NCI-H526 (cell line): ENCODE measurements at regions not wholly inside any gene's neighbourhood (a gene's known extent, or its start where the extent isn't known, plus 50 kb on each side); places are given as distances from the start of the nearest gene placed in this dataset.

Source experiments
- DNase-seq, 2 experiments: peaks; one replicate each; lab custom pipeline; 2025; lab: John Stamatoyannopoulos, UW

DNA sequence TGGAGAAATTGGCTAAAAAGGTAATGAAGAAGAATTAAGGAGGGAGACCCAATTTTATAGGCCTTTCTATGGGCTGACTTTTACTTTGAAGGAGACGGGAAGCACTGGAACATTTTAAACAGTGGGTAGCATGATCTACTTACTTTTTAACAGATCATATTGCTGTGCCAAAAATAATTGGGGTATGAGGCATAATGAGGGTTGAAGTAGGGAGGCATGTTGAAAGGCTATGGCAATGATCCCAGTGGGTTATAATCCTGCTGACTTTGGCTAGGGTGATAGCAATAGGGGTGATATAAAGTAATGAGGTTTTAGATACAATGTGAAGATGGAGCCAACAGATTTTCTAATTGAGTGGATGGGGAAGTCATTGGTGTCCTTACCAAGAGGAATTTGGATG is 73.2 kb downstream of the GPR37 start:
- DNase-seq = no peak

DNA sequence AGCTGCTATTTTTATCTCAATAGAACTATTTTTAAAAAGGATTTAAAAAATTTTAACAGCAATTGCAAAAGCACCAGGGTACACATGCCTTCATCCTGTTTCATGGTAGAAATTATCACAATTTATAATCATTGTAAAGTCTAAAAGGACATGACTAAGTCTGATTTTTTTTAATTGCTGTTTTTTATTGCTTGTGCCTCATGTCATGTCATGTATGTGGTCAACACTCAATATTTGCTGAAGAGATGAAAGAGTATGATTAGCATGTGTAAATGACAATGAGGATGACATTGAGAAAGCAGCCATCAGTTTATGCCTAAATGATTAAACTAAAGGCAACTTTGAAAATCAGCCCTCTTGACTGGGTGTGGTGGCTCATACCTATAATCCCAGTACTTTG is 74.8 kb downstream of the GPR37 start:
- DNase-seq = no peak

DNA sequence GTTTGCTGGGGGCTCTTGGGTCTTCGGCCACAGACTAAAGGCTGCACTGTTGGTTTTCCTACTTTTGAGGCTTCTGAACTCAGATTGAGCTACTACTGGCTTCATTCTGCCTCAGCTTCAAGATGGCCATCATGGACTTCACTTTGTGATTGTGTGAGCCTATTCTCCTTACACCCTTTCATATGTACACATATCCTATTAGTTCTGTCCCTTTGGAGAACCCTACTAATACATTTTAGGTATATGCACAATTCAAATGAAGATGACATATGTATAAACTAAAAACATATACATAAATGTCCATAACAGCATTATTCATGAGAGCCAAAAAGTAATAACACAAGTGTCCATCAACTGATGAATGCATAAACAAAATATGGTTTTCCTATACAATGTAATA is 75.7 kb downstream of the GPR37 start:
- no peak for DNase-seq

DNA sequence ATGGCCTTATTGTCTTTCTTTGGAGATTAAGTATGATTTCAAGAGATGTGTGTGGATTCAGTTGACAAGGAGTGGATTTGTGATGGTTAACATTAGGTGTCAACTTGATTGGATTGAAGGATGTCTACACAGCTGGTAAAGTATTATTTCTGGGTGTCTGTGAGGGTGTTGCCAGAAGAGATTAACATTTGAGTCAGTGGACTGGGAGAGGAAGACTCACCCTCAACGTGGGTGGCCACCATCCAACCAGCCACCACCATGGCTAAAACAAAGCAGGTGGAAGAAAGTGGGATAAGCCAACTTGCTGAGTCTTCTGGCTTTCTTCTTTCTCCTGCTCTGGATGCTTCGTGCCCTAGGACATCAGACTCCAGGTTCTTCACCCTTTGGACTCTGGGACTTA is 76.1 kb downstream of the GPR37 start:
- DNase-seq = no peak

DNA sequence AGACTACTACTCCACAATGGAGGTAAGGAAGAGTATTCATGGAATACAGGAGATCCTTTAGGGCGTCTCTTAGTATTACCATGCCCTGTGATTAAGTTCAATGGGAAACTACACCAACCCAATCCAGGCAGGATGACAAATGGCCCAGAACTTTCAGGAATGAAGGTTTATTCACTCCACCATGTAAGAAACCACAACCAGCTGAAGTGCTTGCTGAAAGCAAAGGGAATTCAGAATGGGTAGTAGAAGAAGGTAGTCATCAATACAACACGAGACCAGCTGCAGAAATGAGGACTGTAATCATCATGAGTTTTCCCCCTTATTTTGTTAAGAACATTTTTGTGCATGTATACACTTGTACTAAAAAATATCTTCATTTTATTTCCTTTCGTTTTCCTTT is 76.6 kb downstream of the GPR37 start:
- no peak for DNase-seq

DNA sequence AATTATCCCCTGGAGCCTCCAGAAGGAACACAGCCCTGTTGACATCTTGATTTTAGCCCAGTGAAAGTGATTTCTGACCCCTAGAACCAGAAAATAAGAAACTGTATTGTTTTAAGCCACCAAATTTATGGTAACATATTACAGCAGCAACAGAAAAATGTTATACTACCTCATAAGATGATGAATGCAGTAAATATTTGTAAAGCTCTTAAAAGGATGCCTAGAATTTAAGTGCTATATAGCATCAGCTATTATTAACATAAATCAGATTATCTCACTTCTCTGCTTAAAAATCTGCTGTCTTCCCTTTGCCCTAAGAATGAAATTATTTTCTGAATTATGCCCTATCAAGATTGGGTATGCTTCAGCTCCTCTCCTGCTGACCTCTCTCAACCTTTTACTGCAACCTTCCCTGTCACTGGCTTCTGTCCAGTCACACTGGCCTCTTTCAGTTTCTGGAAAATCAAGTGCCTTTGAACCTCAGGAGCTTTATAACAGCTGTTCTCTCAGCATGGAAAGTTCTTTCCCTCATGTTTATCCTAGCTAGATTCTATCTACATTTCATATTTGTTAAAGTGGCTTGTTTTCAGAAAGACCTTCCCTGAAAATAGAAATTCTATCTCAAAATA is 78.9 kb downstream of the GPR37 start:
- DNase-seq = no peak

DNA sequence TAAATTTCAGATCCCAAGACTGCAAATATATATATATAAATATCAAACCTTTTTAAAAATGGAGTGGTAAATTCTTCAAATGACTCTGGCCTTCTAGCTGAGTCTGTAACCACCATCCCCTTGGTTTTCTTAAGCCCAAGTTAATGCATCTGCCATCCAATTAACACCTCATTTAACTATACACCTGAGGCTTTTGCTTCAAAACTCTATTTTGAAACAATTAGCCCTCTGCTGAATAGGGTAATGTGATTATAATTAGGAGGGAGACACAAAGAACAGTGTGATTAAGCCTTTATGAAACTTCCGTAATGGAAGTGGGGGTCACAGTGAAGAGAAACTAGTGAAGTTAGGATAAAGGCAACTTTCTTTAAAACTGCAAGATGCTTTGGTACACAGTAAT is 83.6 kb downstream of the GPR37 start:
- DNase-seq = no peak

DNA sequence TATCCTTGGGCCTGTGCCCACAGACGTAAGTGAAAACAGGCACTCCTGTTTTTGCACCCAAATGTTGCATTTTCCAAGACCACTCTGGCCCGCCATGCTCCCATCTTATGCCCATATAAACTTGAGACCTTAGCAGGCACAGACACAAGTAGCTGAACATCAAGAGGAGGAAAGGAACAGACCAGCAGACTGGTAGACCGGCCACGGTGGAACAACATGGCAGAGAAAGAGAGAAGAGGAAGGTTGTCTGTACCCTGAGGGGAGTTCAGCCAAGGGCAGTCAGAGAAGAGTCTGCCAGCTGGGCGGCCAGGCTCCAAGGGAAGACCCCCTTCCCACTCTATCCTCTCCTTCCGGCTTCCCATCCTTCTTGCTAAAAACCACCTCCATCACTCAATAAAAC is 85.3 kb downstream of the GPR37 start:
- no peak for DNase-seq

DNA sequence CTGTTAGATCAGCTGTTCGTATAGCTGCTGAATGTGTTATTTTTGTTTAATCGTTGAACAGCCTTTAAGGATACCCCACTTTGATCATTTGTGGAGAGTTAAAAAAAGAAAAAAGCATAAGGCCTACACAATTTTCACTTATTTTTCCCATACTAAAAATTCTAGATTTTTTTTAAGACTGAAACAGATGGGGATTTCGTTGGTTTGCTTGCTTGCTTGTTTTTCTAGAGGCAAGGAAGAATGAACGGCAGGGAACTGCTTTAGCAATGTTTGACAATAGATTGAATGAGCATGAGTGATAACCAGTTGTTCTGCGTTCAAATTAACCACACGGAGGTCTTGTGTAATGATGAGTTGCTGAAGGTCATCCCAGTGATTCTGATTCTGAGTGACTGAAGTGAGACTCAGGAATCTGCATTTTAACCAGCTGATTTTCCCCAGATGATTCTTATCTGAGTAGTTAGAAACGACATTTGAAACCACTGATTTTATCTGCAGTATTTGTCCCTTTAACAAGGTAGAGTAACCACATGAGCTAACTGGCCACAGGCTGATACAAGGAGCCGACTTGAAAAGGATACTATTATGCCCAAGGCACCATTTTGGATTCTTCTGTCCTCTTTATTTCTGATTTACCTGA is 85.9 kb downstream of the GPR37 start:
- DNase-seq = no peak

DNA sequence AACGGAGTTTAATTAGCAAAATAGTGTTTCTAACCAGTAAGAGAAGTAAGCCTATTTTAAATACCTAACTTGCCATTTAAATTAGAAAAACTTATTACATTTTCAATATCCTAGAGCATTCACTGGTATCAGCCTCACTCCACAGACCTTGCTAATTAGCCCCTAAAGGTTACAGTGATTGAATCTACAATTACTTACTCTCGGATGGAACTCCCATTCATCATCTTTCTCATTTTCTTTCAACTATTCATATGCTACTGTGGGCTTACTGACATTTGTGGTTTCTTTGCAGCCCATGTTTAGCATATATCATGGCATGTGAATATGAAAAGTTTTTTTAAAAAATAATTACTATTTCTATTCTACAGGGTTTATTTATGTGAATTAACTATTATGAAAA is 86.4 kb downstream of the GPR37 start:
- no peak for DNase-seq

DNA sequence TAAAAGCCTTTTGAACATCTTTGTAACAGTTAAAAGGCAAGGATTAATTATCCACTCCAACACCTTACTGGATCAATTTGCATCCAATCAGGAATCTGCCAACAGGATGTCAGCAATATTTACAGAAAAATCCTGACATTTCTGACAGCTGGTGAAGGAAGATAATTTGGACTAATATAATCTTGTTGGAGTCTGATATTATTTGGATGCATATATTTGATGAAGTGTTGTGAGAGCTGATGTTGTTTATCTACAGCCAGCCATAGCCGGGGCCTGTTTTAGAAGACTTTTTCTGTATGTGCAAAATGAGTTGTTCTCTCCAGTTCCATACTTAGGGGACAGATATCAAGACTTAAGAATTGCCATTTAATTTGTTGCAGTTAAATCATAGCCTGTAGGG is 91.1 kb downstream of the GPR37 start:
- no peak for DNase-seq

DNA sequence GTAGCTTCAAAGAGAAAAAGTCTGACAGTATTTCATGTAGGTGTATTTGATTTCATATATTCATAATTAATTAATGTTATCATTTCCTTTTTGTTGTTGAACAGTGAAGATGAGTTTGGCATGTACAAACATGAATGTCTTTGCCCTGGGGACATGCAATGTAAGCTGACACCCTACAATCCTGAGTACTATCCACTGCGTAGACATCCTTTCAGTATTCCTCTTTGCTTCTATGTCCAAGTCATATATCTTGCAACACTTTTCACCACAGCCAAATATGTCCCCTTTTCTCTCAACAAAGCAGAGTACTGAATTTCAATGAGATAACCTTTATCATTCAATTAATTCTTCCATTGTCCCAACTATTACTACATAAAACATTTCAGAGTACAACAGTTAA is 93.6 kb downstream of the GPR37 start:
- peak; percentile 51 to 53 for DNase-seq

DNA sequence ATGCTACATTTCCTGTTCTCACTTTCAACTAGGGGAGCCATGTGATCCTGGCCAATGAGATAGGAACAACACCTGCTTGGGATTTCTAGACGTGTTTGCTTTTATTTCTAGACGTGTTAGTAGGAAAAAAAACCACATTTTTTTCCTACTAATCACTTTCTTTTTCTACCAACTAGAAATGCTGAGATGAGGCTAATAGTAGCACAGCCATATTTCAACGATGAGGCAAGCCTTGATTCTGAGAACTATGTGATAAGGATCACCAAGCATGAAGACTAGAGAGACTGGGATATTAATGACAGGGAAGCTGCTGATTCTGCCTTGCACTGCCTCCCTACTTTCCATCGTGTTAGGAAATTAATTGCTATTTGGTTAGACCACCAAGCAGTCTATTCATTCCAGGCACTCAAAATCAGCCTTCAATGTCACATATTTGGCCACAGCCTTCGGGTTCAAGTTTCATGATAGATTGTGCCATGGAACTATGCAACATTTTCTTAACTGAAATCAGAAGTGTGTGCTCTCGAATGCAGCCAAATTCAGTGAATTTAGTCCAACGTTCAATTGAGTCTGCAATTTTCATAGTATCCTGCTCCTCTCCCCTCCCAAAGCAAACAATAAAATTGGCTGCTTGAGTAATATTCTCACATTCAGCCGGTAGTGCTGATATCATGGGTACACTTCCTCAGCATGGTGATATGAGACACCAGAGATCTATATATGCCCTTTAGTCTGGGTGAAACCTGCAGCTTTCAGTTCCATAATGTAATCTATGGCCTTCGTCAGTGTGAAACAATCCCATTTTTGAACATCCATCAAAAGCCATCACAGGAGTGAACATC is 98.1 kb downstream of the GPR37 start:
- DNase-seq = no peak

DNA sequence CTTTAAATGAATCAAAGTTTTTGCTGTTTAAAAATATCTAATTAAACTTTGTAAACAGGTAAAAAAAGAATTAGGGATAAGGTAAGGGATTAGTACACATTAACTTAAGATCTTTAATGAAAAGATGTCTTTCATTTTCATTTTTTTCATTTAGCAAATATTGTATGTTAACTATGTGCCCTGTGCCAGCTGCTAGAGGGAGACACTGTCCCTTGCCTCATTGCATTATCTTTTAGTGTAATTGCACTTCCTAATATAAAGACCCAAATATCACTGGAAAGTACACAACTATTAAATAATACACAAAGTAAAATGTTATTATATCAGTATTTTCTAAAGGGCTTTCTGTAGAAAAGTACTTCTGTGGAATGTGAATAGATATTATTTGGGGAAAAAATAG is 102.7 kb downstream of the GPR37 start:
- DNase-seq = no peak

DNA sequence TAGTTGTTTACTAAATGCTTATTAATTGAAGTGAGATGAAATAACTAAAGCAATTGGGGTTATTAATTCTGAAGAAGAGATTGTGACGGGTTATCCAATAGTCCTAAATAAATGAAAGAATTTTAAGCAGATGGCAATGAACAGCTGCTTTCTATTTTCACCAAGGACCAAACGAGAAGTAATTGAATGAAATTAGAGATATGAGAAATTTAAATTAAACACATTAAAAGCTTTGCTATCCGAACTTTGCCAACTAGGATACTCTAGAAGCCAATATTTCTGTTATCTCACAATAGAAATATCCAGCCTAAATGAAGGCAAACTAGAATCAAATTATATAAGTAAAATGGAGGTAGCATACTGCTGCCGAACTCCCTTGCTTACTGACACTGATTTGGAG is 103.2 kb downstream of the GPR37 start:
- no peak for DNase-seq

DNA sequence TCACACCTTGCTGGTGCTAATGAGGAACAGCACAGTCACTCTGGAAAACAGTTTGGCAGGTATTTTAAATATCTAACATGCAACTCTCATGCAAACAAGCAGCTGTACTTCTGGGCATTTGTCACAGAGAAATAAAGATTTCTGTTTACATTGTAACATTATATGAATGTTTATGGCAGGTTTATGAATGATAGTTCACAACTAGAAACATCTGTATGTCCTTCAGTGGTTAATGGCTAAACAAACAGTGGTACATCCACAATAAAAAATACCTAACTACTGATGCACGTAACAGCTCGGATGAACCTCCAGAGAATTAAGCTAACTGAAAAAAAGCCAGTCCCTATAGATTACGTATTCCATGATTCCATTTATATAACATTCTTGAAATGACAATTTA is 109.6 kb downstream of the GPR37 start:
- peak; percentile 90 to 93 for DNase-seq

DNA sequence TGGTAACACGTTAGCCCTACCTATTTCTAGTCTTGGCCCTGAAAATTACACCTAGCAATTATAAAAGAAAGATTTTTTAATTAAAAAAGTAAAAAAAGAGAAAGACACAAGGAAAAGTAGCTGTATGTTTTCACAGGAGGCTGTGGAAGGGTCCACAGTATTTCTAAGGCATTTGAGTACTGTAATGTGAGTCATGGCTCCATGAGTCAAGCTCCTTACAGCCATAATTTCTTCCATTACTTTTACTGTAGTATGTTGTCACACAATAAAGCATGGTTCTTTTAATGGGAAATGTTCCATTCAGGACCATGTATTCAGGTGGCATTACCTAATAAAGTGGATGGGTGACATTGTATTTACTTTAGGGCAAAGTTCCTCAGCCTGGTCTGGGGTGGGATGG is 113.4 kb downstream of the GPR37 start:
- DNase-seq = no peak

DNA sequence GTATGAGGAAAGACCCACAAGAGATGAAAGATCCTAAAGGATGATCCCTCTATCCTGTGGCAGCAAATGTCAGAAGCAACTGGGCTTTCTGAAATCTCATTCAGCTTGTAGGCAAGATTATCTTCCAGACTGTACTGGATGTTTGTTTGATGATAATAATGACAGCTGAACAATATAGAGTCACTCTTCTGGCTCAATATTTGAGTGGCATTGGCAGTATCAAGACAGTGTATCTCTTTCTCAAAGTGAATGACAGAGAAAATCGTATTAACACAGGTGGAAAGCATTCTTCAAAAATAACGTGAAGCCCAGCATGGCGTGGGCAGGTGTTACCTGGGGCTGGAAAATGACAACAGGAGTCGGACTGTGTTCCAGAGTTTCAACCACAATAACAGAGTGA is 114.5 kb downstream of the GPR37 start:
- DNase-seq = no peak

DNA sequence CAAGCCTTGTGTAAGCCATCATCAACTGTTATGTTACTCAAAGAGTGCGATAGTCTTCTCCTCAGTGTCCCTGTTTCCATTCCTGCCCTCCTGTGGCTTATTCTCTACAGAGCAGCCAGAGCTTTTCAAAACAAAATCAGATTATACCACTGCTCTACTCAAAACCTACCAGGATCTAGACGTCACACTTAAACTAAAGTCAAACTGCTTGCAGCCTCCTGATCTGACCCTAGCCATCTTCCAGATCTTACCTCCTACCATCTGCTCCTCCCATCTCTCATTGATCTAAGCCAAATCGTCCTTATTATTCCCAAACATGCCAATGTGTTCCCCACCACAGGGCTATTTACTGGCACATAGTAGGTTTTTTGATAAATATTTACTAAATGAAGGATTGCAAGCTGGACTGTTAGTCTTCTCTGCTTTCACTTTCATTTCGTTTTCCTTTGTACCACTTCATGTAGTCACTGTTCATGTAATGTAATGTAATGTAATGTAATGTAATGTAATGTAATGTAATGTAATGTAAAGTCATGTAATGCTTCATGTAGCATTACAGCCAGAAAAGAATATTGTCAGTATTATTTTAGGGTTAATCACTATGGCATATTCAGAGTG is 116.1 kb downstream of the GPR37 start:
- DNase-seq = no peak

DNA sequence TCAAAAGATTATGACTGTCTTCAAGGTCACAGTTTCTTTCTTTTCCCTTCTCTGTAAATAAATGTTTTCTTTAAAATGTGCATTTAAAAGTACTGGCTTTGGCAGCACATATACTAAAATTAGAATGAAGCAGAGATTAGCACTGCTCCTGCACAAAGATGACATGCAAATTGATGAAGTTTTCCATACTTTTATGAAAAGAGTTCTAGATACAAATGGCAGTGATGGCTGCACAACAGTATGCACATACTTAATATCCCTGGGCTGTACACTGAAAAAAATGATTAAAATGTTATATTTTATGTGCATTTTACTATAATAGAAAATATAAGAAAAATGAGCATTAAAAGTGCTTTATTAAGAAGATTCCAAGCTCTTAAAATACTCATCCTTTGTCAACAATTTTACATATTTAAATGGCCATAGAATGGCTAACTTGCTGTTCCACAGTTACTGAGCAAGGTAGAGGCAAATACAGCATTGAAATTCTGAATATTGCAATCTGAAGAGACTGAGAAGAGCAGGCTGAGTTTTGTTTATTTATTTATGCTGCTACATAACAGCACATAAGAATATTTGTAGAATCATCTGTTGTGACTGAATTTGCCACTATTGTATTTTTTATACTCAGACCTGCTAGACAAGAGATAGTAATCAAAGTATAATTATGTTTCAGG is 117.8 kb downstream of the GPR37 start:
- DNase-seq = no peak

DNA sequence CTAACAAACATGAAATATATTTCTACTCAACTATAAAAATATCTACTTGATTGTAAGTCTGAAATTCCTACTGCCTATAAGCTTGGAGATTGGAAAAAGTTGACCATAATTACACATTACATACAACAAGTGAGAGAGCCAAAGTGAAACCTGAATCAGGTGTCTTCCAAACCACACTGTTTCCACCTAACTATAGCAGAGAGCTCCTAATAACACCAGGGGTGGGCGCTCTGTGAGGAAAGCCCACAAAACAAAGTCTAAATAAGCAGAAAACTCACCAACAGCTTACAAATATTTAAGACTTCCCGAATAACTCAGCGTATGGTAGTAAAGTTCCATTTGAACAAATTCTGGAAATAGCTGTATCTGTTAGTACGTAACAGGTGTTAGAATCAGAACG is 119.9 kb downstream of the GPR37 start:
- no peak for DNase-seq

DNA sequence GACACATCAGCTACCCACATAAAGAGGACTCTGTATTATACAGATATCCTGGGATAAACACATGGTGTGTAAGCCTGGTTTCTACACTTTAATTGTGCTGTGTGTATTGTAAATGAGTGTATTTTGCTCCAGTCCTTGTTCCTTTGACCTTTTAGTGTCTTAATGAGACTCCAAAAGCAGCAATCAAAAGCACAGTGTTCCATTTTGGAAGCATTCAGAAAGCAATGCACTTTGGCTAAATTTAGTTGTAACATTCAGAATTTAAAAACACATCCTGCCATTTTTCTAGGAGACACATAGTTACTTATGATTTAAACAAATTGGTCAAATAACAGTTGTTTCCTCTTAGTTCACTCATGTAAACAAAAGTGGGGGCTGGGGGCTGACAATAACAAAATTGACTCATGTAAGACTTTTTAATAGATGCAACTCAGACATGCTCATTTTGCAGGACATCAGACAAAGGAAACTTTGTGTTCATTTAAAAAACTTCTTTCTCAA is 122.2 kb downstream of the GPR37 start:
- DNase-seq = no peak
